Upper lobe of right lung (tissue), 1 donor: ENCODE measurements at regions not wholly inside any gene's neighbourhood (a gene's known extent, or its start where the extent isn't known, plus 50 kb on each side); places are given as distances from the start of the nearest gene placed in this dataset.

Experiments used
- ATAC-seq: fragments of 200-7000 bp; cut with Tn5 transposase; one replicate; pipeline ENCODE4 v1.9.1; 2020; ENCODE audit warnings: mild to moderate bottlenecking, moderate library complexity
- DNase-seq: peaks from one replicate; pipeline ENCODE4 v3.0.0-alpha.2; 2020
- H3K27ac ChIP-seq: fragments of 200-600 bp; one replicate; pipeline ENCODE4 v1.8.0; 2022
- H3K27me3 ChIP-seq: fragments of 200-600 bp; one replicate; pipeline ENCODE4 v1.8.0; 2022; ENCODE audit warnings: mild to moderate bottlenecking
- H3K36me3 ChIP-seq: fragments of 200-600 bp; one replicate; pipeline ENCODE4 v1.8.0; 2022
- H3K4me1 ChIP-seq: fragments of 200-600 bp; one replicate; pipeline ENCODE4 v1.8.0; 2022
- H3K4me3 ChIP-seq: fragments of 200-600 bp; one replicate; pipeline ENCODE4 v1.8.0; 2022; ENCODE audit warnings: mild to moderate bottlenecking
- H3K9me3 ChIP-seq: fragments of 200-600 bp; one replicate; pipeline ENCODE4 v1.8.0; 2022
- CTCF ChIP-seq: fragments of 200-600 bp; IDR thresholded peaks from one replicate; pipeline ENCODE4 v1.8.0; 2022; ENCODE audit warnings: antibody characterized with exemption
- intact Hi-C: fragments of 100-400 bp; cut with DNase I; formaldehyde crosslinking; loops from one replicate; pipeline ENCODE4 v1.11.0; 2022
- donor health status: DM: no; HTN: yes; CAD: no; lungs with severe emphysema.

GRCh38 chr4:66959207-66959606, 586.1 kb downstream of the CENPC start:
- Histone ChIP-seq H3K27ac (no peak overlapping the region), H3K27me3 (no peaks in the 10 kb centered on the region), H3K4me3 (no peak overlapping the region), H3K36me3 (no peaks in the 10 kb centered on the region), H3K4me1 (no peaks in the 10 kb centered on the region), H3K9me3 (no peaks in the 10 kb centered on the region)
- no peak for DNase-seq
- no peak for ATAC-seq
- TF ChIP-seq CTCF, result no peak
- intact Hi-C loops, result no loop called here

GRCh38 chr4:66956852-66957251, 588.5 kb downstream of the CENPC start:
- H3K9me3 ChIP-seq, result no peaks in the 10 kb centered on the region
- intact Hi-C loops, result no loop called here
- no peak overlapping the region for H3K27ac ChIP-seq
- no peak for TF ChIP-seq CTCF
- no peaks in the 10 kb centered on the region for H3K4me1 ChIP-seq
- no peaks in the 10 kb centered on the region for H3K27me3 ChIP-seq
- H3K36me3 ChIP-seq, result no peaks in the 10 kb centered on the region
- H3K4me3 ChIP-seq, result no peak overlapping the region
- ATAC-seq, result no peak
- DNase-seq, result no peak

GRCh38 chr4:66956426-66956825, 588.9 kb downstream of the CENPC start:
- Histone ChIP-seq H3K4me1 (no peaks in the 10 kb centered on the region), H3K27me3 (no peaks in the 10 kb centered on the region), H3K36me3 (no peaks in the 10 kb centered on the region), H3K4me3 (no peak overlapping the region), H3K9me3 (no peaks in the 10 kb centered on the region), H3K27ac (no peak overlapping the region)
- ATAC-seq (no peak), DNase-seq (no peak)
- no peak for TF ChIP-seq CTCF
- intact Hi-C loops, result no loop called here

- ATAC-seq, result no peak
- DNase-seq, result no peak
- no peaks in the 10 kb centered on the region for H3K27me3 ChIP-seq
- H3K36me3 ChIP-seq, result no peaks in the 10 kb centered on the region
- no peaks in the 10 kb centered on the region for H3K4me1 ChIP-seq
- no peak overlapping the region for H3K4me3 ChIP-seq
- no peak for TF ChIP-seq CTCF
- H3K27ac ChIP-seq, result no peak overlapping the region
- no peaks in the 10 kb centered on the region for H3K9me3 ChIP-seq
- intact Hi-C loops, result no loop called here
These were observed 589.5 kb downstream of the CENPC start for GRCh38 chr4:66955784-66956183.

- intact Hi-C loops, result no loop called here
- no peak overlapping the region for H3K27ac ChIP-seq
- no peak overlapping the region for H3K4me3 ChIP-seq
- H3K4me1 ChIP-seq, result no peaks in the 10 kb centered on the region
- no peaks in the 10 kb centered on the region for H3K27me3 ChIP-seq
- no peaks in the 10 kb centered on the region for H3K36me3 ChIP-seq
- no peak for TF ChIP-seq CTCF
- DNase-seq (no peak), ATAC-seq (peak; percentile 54)
- H3K9me3 ChIP-seq, result no peaks in the 10 kb centered on the region
These were observed 595.9 kb downstream of the CENPC start for GRCh38 chr4:66949419-66949818.

- H3K36me3 ChIP-seq, result no peaks in the 10 kb centered on the region
- H3K27me3 ChIP-seq, result no peaks in the 10 kb centered on the region
- no peak for TF ChIP-seq CTCF
- DNase-seq, result no peak
- H3K4me1 ChIP-seq, result no peaks in the 10 kb centered on the region
- no peak overlapping the region for H3K27ac ChIP-seq
- ATAC-seq, result no peak
- H3K9me3 ChIP-seq, result no peaks in the 10 kb centered on the region
- H3K4me3 ChIP-seq, result no peak overlapping the region
- intact Hi-C loops, result no loop called here
These were observed 598.5 kb downstream of the CENPC start for GRCh38 chr4:66946761-66947160.
